Transverse colon (tissue), 4 donors: ENCODE measurements at regions not wholly inside any gene's neighbourhood (a gene's known extent, or its start where the extent isn't known, plus 50 kb on each side); places are given as distances from the start of the nearest gene placed in this dataset.

ENCODE experiments used
- CTCF ChIP-seq, 5 experiments: fragments of 200-600 bp in 3 of 5; fragments of 450-650 bp in 2 of 5; sonication (generic) in 3 of 5; IDR thresholded peaks; 1 replicate in 2 of 5; 2 replicates in 3 of 5; pipeline ENCODE4 v1.5.1; 2016 to 2017; ENCODE audit warnings: antibody characterized with exemption in 5 of 5, inconsistent platforms in 3 of 5, mild to moderate bottlenecking in 2 of 5, moderate library complexity in 1 of 5
- EP300 ChIP-seq: sonication (generic); formaldehyde crosslinking; IDR thresholded peaks from one replicate; pipeline ENCODE4 v1.6.1; 2017; ENCODE audit warnings: antibody characterized with exemption, low read depth
- POLR2A ChIP-seq: fragments of 450-650 bp; IDR thresholded peaks from one replicate; pipeline ENCODE4 v1.6.1; 2016; ENCODE audit warnings: antibody characterized with exemption, mild to moderate bottlenecking, moderate library complexity
- POLR2AphosphoS5 ChIP-seq, 3 donors: sonication (generic); formaldehyde crosslinking; IDR thresholded peaks; one replicate each; pipeline ENCODE4 v1.6.1; 2016; ENCODE audit warnings: antibody characterized with exemption in 3 of 3

GRCh38 chr2:192645811-192646598 is 451.3 kb upstream of the TMEFF2 start:
- no peak for TF ChIP-seq POLR2A
- no peak for TF ChIP-seq POLR2AphosphoS5 (IDR thresholded peaks at IDR 0.05)
- no peak for TF ChIP-seq EP300
- TF ChIP-seq CTCF (IDR thresholded peaks at IDR 0.05): no peak
